HCT116 (cell line): ENCODE measurements at regions not wholly inside any gene's neighbourhood (a gene's known extent, or its start where the extent isn't known, plus 50 kb on each side); places are given as distances from the start of the nearest gene placed in this dataset.

ENCODE experiments used
- ATAC-seq: fragments of 200-7000 bp; cut with Tn5 transposase; 2 replicates; pipeline ENCODE4 v1.9.1; 2020; ENCODE audit warnings: mild to moderate bottlenecking, moderate library complexity
- BruUV-seq: library from RNA; stranded (reverse); fragments of 400-500 nt; replicated peaks from 2 replicates; lab custom pipeline; 2021; lab: Mats Ljungman, UMichigan
- CTCF ChIA-PET: fragments of 300-600 bp; sonication (Branson Sonifier 250); formaldehyde crosslinking; loops from one replicate; lab custom pipeline; 2021; ENCODE audit warnings: antibody characterized with exemption; lab: Charles Lee
- POLR2A ChIA-PET: fragments of 300-600, 350-600 bp; sonication (Branson Sonifier 250); formaldehyde crosslinking; loops from one replicate; lab custom pipeline; 2021; ENCODE audit warnings: antibody characterized with exemption; lab: Charles Lee
- RAD21 ChIA-PET, 2 experiments: fragments of 300-600 bp; sonication (Branson Sonifier 250); formaldehyde crosslinking; loops; one replicate each; lab custom pipeline; 2023; ENCODE audit warnings: low total read pairs in 2 of 2; ENCODE audit not compliant: uncharacterized antibody in 2 of 2, unreplicated experiment in 2 of 2, low non-redundant PET in 1 of 2; lab: Charles Lee
- DNase-seq: peaks from one replicate; pipeline ENCODE4 v3.0.0-alpha.2; 2010; ENCODE audit warnings: low read depth, low spot score
- H2AFZ ChIP-seq: fragments of 200-600 bp; shearing (Covaris generic), sonication (generic); 2 replicates; pipeline ENCODE4 v1.6.1; 2017; ENCODE audit warnings: low read depth, mixed run types, mixed read lengths, antibody characterized with exemption, low read length; ENCODE audit not compliant: poor library complexity, severe bottlenecking
- H3K27ac ChIP-seq: 2 replicates; pipeline ENCODE4 v1.5.1; 2012; ENCODE audit warnings: low read depth, low read length
- H3K27me3 ChIP-seq: fragments of 200-600 bp; sonication (generic); 2 replicates; pipeline ENCODE4 v1.6.1; 2016; ENCODE audit warnings: mixed run types, low read length, mixed read lengths; ENCODE audit not compliant: insufficient read depth
- H3K36me3 ChIP-seq, 2 experiments: fragments of 200-500 bp in 1 of 2; fragments of 200-600 bp in 1 of 2; sonication (Bioruptor generic) in 1 of 2; sonication (generic) in 1 of 2; 2 replicates each; pipeline versions ENCODE4 v1.5.1 to v1.6.1; 2014 to 2016; ENCODE audit warnings: low read length in 2 of 2, inconsistent platforms in 1 of 2, mixed read lengths in 1 of 2, mixed run types in 1 of 2; ENCODE audit not compliant: insufficient read depth in 2 of 2, control insufficient read depth in 1 of 2
- H3K4me1 ChIP-seq, 2 experiments: fragments of 200-600 bp in 1 of 2; sonication (generic) in 1 of 2; 2 replicates each; pipeline versions ENCODE4 v1.5.1 to v1.6.1; 2012 to 2017; ENCODE audit warnings: low read length in 2 of 2, inconsistent platforms in 1 of 2, mild to moderate bottlenecking in 1 of 2, mixed read lengths in 1 of 2, mixed run types in 1 of 2, moderate library complexity in 1 of 2; ENCODE audit not compliant: insufficient read depth in 2 of 2, control insufficient read depth in 1 of 2
- H3K4me2 ChIP-seq: fragments of 200-600 bp; sonication (generic); 2 replicates; pipeline ENCODE4 v1.6.1; 2017; ENCODE audit warnings: mixed run types, low read length, mixed read lengths
- H3K4me3 ChIP-seq, 2 experiments: fragments of 200-600 bp in 1 of 2; sonication (generic) in 1 of 2; replicated peaks in 1 of 2; 2 replicates each; pipeline ENCODE4 v1.5.1; 2011 to 2016; ENCODE audit warnings: low read length in 2 of 2, control low read depth in 1 of 2, low read depth in 1 of 2, mild to moderate bottlenecking in 1 of 2, mixed read lengths in 1 of 2, mixed run types in 1 of 2
- H3K79me2 ChIP-seq: fragments of 200-600 bp; sonication (generic); 2 replicates; pipeline ENCODE4 v1.6.1; 2017; ENCODE audit warnings: mild to moderate bottlenecking, mixed run types, low read length, moderate library complexity, mixed read lengths; ENCODE audit not compliant: insufficient read depth
- H3K9ac ChIP-seq: fragments of 200-600 bp; sonication (generic); 2 replicates; pipeline ENCODE4 v1.6.1; 2016; ENCODE audit warnings: low read length, mixed read lengths
- H3K9me2 ChIP-seq: fragments of 200-600 bp; sonication (generic), shearing (Covaris generic); 2 replicates; pipeline ENCODE4 v1.6.1; 2017; ENCODE audit warnings: mixed run types, mild to moderate bottlenecking, moderate library complexity; ENCODE audit not compliant: insufficient read depth
- H3K9me3 ChIP-seq, 2 experiments: fragments of 200-500 bp in 1 of 2; fragments of 200-600 bp in 1 of 2; sonication (Bioruptor generic) in 1 of 2; sonication (generic) in 1 of 2; 2 replicates each; pipeline ENCODE4 v1.6.1; 2014 to 2017; ENCODE audit warnings: low read length in 2 of 2, mixed read lengths in 2 of 2, inconsistent platforms in 1 of 2, low read depth in 1 of 2, mild to moderate bottlenecking in 1 of 2, mixed run types in 1 of 2, moderate library complexity in 1 of 2; ENCODE audit not compliant: control insufficient read depth in 1 of 2, insufficient read depth in 1 of 2
- H4K20me1 ChIP-seq: fragments of 200-600 bp; sonication (generic), shearing (Covaris generic); 2 replicates; pipeline ENCODE4 v1.6.1; 2017; ENCODE audit warnings: mixed run types, mild to moderate bottlenecking, moderate library complexity; ENCODE audit not compliant: insufficient read depth
- CBX3 ChIP-seq: IDR thresholded peaks from 2 replicates; pipeline ENCODE4 v1.6.1; 2012; ENCODE audit warnings: low read depth
- CEBPB ChIP-seq: IDR thresholded peaks from 2 replicates; pipeline ENCODE4 v1.6.1; 2012; ENCODE audit warnings: low read depth
- FOSL1 ChIP-seq: IDR thresholded peaks from 2 replicates; pipeline ENCODE4 v1.6.1; 2012; ENCODE audit warnings: low read depth
- JUND ChIP-seq: IDR thresholded peaks from 2 replicates; pipeline ENCODE4 v1.6.1; 2012
- MAX ChIP-seq: IDR thresholded peaks from 2 replicates; pipeline ENCODE4 v1.6.1; 2012
- POLR2AphosphoS5 ChIP-seq: IDR thresholded peaks from 2 replicates; pipeline ENCODE4 v1.6.1; 2011; ENCODE audit warnings: mild to moderate bottlenecking, low read depth, low read length, moderate library complexity
- REST ChIP-seq: IDR thresholded peaks from 2 replicates; pipeline ENCODE4 v1.6.1; 2012; ENCODE audit warnings: low read depth
- SP1 ChIP-seq: IDR thresholded peaks from 2 replicates; pipeline ENCODE4 v1.6.1; 2012; ENCODE audit warnings: low read depth
- TCF7L2 ChIP-seq: IDR thresholded peaks from 2 replicates; pipeline ENCODE4 v1.7.0; 2011; ENCODE audit warnings: borderline replicate concordance, inconsistent platforms; ENCODE audit not compliant: insufficient read depth, insufficient read length; ENCODE audit errors: extremely low read depth
- YY1 ChIP-seq: IDR thresholded peaks from 2 replicates; pipeline ENCODE4 v1.6.1; 2011; ENCODE audit warnings: low read length, low read depth, moderate library complexity, mild to moderate bottlenecking; ENCODE audit not compliant: insufficient replicate concordance; ENCODE audit errors: extremely low read depth
- ZFX ChIP-seq: fragments of 450-650 bp; IDR thresholded peaks from 2 replicates; pipeline ENCODE4 v1.6.1; 2017
- ZNF274 ChIP-seq: fragments of 200-500 bp; sonication (Bioruptor generic); IDR thresholded peaks from 2 replicates; pipeline ENCODE4 v1.6.1; 2014; ENCODE audit warnings: mild to moderate bottlenecking, low read depth, low read length, inconsistent platforms
- intact Hi-C: fragments of 100-400 bp; cut with micrococcal nuclease; formaldehyde crosslinking; loops from 2 replicates; pipeline ENCODE4 v1.10.0; 2022
- TF ChIP-seq, protein P1 (sequence below): IDR thresholded peaks from 2 replicates; pipeline ENCODE4 v1.6.1; 2012

DNA sequence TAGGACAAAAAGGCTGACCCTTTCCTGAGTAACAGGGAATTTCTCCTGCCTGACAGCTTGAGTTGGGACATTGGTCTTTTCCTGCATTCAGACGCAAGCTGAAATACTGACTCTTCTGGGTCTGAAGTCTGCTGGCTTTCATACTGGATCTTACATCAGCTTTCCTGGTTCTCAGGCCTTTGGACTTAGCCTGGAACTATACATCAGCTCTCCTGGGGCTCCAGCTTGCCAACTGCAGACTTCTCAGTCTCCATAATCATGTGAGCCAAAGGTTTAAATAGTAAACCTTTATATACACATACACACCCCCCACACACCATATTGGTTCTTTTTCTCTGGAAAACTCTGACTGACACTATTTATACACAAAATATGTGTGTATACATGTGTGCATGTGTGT lies 59.0 kb upstream of the KCND3 start:
- RAD21 ChIA-PET, result no interaction called here
- ATAC-seq, result no peak

More for the DNA sequence above, 59.0 kb upstream of the KCND3 start:
- H3K4me3 ChIP-seq, result no peak overlapping the region
- H3K27ac ChIP-seq, result no peak overlapping the region
- no peak overlapping the region for H3K4me2 ChIP-seq
- intact Hi-C loops, result no loop called here
- peaks cover 61% of the 10 kb centered on the region for H3K27me3 ChIP-seq
- BruUV-seq, result no TSS peak
- no peaks in the 10 kb centered on the region for H3K36me3 ChIP-seq
- DNase-seq, result no peak
- no peak overlapping the region for H2AFZ ChIP-seq
- ChIA-PET CTCF (no interaction called here), POLR2A (no interaction called here)
- no peak overlapping the region for H3K9ac ChIP-seq
- no peak for TF ChIP-seq SP1
- no peak for TF ChIP-seq FOSL1
- TF ChIP-seq ZNF274, result no peak
- no peak for TF ChIP-seq CBX3
- no peak for TF ChIP-seq YY1
- TF ChIP-seq JUND, result no peak
- no peak for TF ChIP-seq POLR2AphosphoS5
- no peak for TF ChIP-seq REST
- TF ChIP-seq CEBPB, result no peak
- TF ChIP-seq ZFX, result no peak
- TF ChIP-seq, protein P1, sequence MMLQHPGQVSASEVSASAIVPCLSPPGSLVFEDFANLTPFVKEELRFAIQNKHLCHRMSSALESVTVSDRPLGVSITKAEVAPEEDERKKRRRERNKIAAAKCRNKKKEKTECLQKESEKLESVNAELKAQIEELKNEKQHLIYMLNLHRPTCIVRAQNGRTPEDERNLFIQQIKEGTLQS, result no peak
- TF ChIP-seq TCF7L2, result no peak
- no peak for TF ChIP-seq MAX
- no peaks in the 10 kb centered on the region for H3K9me2 ChIP-seq
- no peaks in the 10 kb centered on the region for H3K4me1 ChIP-seq
- no peaks in the 10 kb centered on the region for H4K20me1 ChIP-seq
- no peaks in the 10 kb centered on the region for H3K9me3 ChIP-seq
- no peaks in the 10 kb centered on the region for H3K79me2 ChIP-seq
